ENCODE measurements at regions not wholly inside any gene's neighbourhood (a gene's known extent, or its start where the extent isn't known, plus 50 kb on each side); places are given as distances from the start of the nearest gene placed in this dataset.

- TF ChIP-seq EZH2 (IDR thresholded peaks at IDR 0.05; ENCODE audit: low read length) (no peak), CTCF (optimal IDR thresholded peaks at IDR 0.05 in 1 of 3, IDR thresholded peaks at IDR 0.05 in 1 of 3, conservative IDR thresholded peaks at IDR 0.05 in 1 of 3; ENCODE audit: extremely low read depth in 1 of 3, insufficient read depth in 2 of 3, low read length in 3 of 3) (no peak)
Observed at GRCh38 chr12:131389054-131390013, 321.6 kb upstream of the SFSWAP start.

All from keratinocyte (primary cell).